GM21737 (cell line): ENCODE measurements at regions not wholly inside any gene's neighbourhood (a gene's known extent, or its start where the extent isn't known, plus 50 kb on each side); places are given as distances from the start of the nearest gene placed in this dataset.
"Not testable (repeated sequence)": the region's sequence is repeated elsewhere in the genome, so short reads cannot be mapped to it uniquely, and the experiment has no call there.

Source experiments
- ATAC-seq: cut with Tn5 transposase; IDR thresholded peaks from one replicate; pipeline ENCODE4 v1.9.1; 2021; ENCODE audit warnings: mild to moderate bottlenecking, moderate library complexity; ENCODE audit not compliant: unreplicated experiment

DNA sequence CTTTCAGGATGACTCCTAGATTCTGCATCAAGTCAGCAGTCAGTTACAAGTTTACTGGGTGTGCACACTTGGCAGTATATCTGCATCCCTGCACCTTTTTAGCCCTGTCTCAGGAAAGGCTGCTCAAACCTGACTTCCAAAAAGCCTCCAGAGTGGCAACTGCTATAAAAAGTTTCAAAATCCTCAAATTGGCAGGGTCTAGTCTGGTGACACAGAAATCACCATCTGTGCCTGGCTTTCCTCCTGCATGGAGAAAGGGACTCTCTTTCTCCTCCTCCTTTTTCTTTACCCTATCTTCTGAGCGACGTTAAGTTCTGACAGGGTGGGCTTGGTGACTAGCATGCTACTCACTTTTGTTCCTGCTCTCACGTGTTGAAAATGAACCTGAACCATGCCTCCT is 679.5 kb downstream of the C12orf50 start:
- no peak for ATAC-seq

- no peak for ATAC-seq
Measured at GRCh38 chr12:87348071-87348470, 681.1 kb downstream of the C12orf50 start.

DNA sequence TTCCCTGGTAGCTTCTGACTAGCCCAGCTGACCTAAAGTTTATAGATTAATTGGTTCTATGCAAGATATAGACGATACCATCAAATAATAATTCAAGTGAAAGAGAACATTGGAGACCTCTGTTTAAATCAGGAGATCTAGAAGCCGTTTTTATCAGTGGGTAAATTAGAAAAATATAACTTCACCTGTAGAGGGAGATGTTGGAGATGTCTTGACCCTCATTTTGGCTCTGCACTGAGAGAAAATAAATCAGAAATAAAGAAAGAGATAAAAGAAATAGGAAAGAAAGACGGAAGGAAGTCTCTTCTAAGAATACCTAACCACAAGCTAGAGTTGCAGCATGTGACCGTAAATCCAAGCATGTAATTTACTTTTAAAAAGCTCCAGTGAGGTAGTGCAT is 684.5 kb downstream of the C12orf50 start:
- no peak for ATAC-seq

DNA sequence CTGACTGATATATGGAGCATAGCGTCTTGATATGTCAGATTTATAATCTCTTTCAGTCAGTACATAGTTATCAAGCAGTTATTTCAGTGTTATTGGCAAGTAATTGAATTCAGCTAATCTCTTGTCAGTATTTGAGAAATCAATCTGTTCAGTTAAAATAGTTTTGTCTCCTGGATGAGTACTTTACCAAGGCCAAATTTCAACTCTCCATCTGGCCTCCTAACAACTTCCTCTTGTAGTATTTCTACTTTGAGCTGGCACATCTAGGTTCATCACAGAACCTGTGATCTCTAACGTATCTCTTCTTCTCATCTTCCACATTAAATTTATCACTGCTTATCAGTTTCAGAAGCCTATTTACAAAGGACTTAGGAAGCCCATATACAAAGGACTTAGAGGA is 690.5 kb downstream of the C12orf50 start:
- ATAC-seq, result no peak

DNA sequence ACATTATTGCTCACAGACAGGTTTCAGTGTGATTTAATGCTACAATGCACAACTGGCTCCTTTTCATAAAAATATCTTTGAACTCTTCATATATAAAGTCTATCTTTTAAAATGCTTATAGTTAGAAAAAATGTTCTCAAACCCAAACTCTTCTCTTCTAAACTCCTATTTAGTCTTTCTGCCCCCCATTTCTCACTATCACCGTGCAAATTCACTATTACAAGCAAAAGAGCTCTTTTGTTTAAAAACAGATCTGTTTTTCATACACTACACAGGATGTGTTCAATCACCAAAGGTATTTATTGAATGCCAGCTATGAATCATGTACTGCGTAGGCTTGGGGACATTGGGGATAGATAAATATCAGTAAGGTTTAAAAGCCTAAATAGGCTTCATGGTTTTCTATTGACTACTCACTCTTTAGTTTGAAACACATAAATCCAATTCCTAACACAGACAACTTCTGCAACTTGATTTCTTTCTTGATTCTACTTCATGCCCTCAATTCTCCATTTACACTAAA is 692.3 kb downstream of the C12orf50 start:
- ATAC-seq, result no peak

- no peak for ATAC-seq
Measured at GRCh38 chr12:87332987-87333726, 696.0 kb downstream of the C12orf50 start.

- not testable (repeated sequence) for ATAC-seq
Measured at GRCh38 chr12:87330071-87330555, 699.1 kb downstream of the C12orf50 start.

DNA sequence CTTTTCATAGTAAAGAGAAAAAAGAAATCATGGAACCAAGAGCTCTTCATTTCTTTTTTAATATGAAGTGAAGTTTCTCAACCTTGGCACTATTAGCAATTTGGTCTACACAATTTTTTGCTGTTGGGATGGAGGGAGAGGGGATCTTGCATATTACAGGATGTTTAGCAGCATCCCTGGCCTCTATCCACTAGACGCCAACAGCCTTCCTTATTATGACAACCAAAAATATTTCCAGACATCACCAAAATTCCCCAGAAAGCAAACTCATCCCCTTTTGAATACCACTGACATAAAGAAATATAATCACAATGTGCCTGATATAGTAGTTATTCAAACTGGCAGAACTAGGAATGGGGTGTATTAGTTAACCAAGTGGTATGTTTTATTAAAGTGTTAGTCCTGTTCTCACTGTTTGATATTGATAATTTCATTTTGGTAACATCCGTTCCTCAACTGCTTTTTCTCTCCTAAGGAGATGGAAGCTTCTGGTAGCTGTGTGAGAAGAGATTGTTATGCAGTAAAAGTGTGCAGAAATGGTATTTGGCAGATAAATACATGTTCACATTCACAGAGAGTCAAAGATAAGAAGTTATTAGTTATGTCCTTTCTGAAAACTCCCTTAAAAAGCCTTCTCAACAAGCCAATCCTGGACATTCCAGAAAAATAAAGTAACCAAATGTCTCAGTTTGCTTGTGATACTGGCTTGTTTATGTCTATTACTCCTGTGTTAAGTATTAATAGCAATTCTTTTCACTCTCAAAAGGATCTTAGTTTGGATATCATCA is 699.9 kb downstream of the C12orf50 start:
- ATAC-seq, result no peak

GRCh38 chr12:87323369-87323768 is 705.8 kb downstream of the C12orf50 start:
- ATAC-seq, result no peak

DNA sequence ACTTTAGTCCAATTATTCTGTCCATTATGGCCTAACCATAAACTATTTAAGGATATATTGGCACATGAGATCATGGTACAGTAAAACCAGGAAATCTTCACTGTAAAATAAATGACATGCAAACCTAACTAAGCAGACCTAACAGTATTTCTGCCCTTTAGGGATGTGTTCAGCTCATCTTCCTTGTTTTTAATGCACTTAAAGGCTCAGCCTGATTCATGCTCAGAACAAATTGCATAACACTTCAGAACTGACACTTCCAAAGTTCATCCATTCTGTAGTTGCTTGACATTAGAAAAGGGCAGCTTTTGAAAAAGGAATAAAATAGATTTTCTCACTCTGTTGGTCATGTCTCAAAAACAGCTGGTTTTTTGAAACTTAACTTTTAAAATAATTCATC is 708.5 kb downstream of the C12orf50 start:
- ATAC-seq, result no peak

GRCh38 chr12:87317302-87317701 is 711.9 kb downstream of the C12orf50 start:
- no peak for ATAC-seq

DNA sequence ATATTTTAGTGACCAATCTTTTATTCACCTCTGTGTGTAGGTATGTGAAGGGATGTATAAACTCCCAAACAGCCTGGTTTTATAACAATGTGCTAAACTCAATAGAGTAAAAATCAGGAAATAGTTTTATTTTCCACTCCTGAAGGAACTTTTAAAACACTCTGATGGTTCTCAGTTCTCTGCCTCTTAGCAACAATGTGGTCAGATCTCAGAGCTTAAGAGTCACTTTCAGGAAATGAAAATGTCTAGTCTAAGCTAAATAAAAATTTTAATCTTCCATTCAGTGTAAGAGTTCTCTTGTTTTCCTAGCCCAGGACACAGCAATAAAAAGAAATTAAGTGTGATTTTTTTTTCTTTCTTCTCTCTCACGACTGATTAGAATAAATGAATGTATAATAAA is 718.0 kb downstream of the C12orf50 start:
- ATAC-seq, result peak; percentile 89

GRCh38 chr12:87310126-87310525 is 719.1 kb downstream of the C12orf50 start:
- ATAC-seq, result no peak

GRCh38 chr12:87305481-87305880 is 723.7 kb downstream of the C12orf50 start:
- no peak for ATAC-seq

DNA sequence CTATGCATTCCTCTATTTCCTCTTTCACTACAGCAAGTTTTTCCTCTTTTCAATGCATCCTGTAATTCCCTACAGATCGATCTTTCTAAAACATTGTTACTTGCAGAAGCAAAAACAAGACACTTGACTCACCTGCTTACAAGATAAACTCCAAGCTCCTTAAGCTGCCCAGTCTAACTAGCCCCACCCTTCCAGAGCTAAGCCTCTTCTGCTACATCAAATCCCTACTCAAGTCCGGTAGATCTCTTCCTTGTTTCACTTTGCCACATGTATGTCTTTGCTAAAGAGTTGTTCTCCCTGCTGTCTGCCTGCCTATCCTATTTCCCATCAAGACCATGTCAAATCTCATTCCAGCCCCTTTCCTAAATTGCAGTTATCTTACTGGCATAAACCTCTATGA is 724.8 kb downstream of the C12orf50 start:
- ATAC-seq, result no peak

DNA sequence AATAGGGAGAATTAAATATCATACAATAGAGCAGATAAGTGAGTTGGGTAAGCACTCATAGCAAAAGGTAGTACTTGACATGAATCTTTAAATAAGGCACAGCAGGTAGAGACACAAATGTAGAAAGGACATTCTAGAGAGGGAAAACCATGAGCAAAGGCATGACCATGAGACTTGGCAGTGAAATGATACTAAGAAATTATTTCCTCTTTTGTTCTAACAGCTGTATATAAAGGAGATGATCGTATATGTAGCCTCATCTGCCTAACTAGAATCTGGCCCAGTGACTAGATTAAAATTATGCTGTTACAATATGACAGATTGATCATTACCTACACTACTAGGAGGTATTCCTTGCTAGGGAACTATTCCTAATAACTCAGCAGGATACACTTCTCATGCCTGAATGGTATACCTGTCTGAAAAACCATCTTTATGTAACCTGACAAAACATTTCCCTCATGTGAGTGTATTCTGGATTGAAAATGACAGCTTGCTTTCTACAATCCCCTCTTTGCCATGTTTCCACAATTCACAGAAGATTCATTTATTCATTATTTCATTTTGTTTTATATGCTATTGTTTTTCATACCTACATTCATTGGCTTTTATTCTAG is 725.7 kb downstream of the C12orf50 start:
- ATAC-seq, result no peak

DNA sequence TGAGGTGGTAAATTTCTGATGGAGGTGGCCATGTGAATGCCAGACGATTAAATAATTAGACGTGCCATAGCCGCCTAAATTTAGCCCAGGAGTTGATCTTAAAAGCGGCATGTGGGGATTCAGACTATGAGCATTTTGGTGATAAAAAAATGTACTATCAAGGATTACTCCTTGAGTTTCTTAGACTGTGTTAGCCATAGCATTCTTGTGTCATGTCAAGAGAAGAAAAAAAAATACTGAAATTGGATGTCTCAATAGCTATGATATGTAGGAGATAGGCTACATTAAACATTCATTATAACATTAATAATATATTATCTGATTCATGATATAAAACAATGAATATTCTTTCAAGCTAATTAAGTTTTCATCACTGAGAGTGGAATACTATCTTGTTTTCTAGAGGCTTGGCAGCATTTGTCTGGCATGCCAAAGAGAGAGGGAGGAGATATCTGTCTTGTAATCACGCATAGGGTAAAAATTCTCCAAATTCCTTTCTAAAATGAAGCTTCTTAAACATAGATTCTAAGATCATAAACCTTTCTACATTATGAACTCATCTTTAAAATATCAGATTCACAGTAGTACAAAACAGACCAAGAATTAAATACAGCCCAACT is 727.0 kb downstream of the C12orf50 start:
- ATAC-seq, result no peak

GRCh38 chr12:87290505-87290904 is 738.7 kb downstream of the C12orf50 start:
- ATAC-seq, result no peak

- no peak for ATAC-seq
Measured at GRCh38 chr12:87283886-87284285, 745.3 kb downstream of the C12orf50 start.

- no peak for ATAC-seq
Measured at GRCh38 chr12:87283111-87283510, 746.1 kb downstream of the C12orf50 start.

DNA sequence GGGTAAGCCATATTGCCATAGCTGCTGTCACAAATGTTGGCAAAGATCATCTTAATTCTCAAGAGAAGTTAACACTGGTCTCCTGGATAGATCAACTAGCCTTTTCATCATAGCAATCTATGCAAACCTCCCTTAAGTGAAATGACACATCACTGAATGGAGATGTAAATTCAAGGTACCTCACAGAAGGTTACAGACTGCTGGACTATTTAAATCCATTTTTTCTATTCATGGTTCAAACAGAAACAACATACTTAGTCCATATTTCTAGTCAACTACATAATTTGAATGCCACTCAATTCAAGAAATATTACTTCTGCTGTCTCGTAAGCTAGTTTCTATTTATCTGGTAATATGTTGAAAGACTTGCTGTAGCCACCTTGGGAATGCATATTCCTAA is 748.3 kb downstream of the C12orf50 start:
- ATAC-seq, result peak; percentile 61
